ENCODE measurements at regions not wholly inside any gene's neighbourhood (a gene's known extent, or its start where the extent isn't known, plus 50 kb on each side); places are given as distances from the start of the nearest gene placed in this dataset.

GRCh38 chr3:44173263-44173662 is 68.4 kb upstream of the TOPAZ1 start:
- Mint-ChIP-seq H3K27ac (no peak overlapping the region), H3K27me3 (ENCODE audit: low read depth) (peaks cover 12% of the 10 kb centered on the region)
- no peaks in the 10 kb centered on the region for H3K9me3 ChIP-seq (ENCODE audit: control insufficient read depth, low read depth, low read length)

More at GRCh38 chr3:44173263-44173662, 68.4 kb upstream of the TOPAZ1 start:
- no peak overlapping the region for H4K8ac ChIP-seq (replicated peaks; ENCODE audit: insufficient read length, low read depth, low read length)
- no peak overlapping the region for H3K9ac ChIP-seq (ENCODE audit: extremely low read depth, insufficient read length, low read length)
- no peak overlapping the region for H2BK5ac ChIP-seq (ENCODE audit: insufficient read length, low read length)
- H3K79me2 ChIP-seq (ENCODE audit: insufficient read depth, low read length) = no peaks in the 10 kb centered on the region
- H4K91ac ChIP-seq (ENCODE audit: insufficient read length, low read depth, low read length) = no peak overlapping the region
- no peak for TF ChIP-seq CTCF (conservative IDR thresholded peaks at IDR 0.05)
- DNase-seq = no peak
- no peak overlapping the region for H2AFZ ChIP-seq (ENCODE audit: low read length)
- no CpG with 5 or more reads among the region's 15 CpGs for WGBS (ENCODE audit: extremely low coverage, insufficient read length, low lambda C conversion rate)
- H2BK12ac ChIP-seq (ENCODE audit: insufficient read length, low read depth, low read length) = no peak overlapping the region
- H2BK15ac ChIP-seq (ENCODE audit: low read depth, low read length) = no peak overlapping the region
- H3K4me2 ChIP-seq (ENCODE audit: insufficient read depth, insufficient read length, low read length) = no peak overlapping the region
- no peak overlapping the region for H3K18ac ChIP-seq (ENCODE audit: insufficient read length, low read depth, low read length)
- no peak overlapping the region for H2BK120ac ChIP-seq (ENCODE audit: low read depth, low read length, poor library complexity, severe bottlenecking)
- H3K4ac ChIP-seq (ENCODE audit: low read depth, low read length) = no peak overlapping the region
- H3K14ac ChIP-seq (ENCODE audit: insufficient read depth, low read length) = no peak overlapping the region
- no peaks in the 10 kb centered on the region for H3K79me1 ChIP-seq (ENCODE audit: insufficient read depth, low read depth, low read length, poor library complexity, severe bottlenecking)
- no peak overlapping the region for H2BK20ac ChIP-seq (ENCODE audit: low read depth, low read length, poor library complexity, severe bottlenecking)
- H3K23me2 ChIP-seq (ENCODE audit: insufficient read length, low read depth, low read length, poor library complexity, severe bottlenecking) = no peaks in the 10 kb centered on the region
- no peak overlapping the region for H4K5ac ChIP-seq (ENCODE audit: insufficient read length, low read depth, low read length)
- peaks cover 3 to 4% of the 10 kb centered on the region in 2 experiments; a peak in 2 of 5 replicates for H3K9me3 Mint-ChIP-seq
- no peaks in the 10 kb centered on the region for H3K27me3 ChIP-seq (ENCODE audit: insufficient read depth, low read length)
- no peaks in the 10 kb centered on the region for H3K4me1 ChIP-seq (ENCODE audit: insufficient read depth, low read length)
- H3T11ph ChIP-seq (ENCODE audit: low read length) = no peak overlapping the region
- no peak overlapping the region for H3K23ac ChIP-seq (ENCODE audit: insufficient read length, low read depth, low read length)
- H4K20me1 ChIP-seq (ENCODE audit: control insufficient read depth, insufficient read depth, insufficient read length) = no peaks in the 10 kb centered on the region
- H3K4me1 Mint-ChIP-seq = peaks cover 0 to 6% of the 10 kb centered on the region in 2 experiments; a peak in 2 of 4 replicates
- no peak overlapping the region for H3K4me3 Mint-ChIP-seq
- no peak overlapping the region for H3K27ac ChIP-seq (ENCODE audit: insufficient read length, low read depth, low read length)
- H2AK5ac ChIP-seq (ENCODE audit: insufficient read length, low read length) = no peak overlapping the region
- peaks cover 0 to 3% (median 0%) of the 10 kb centered on the region in 3 experiments; a peak in 1 of 7 replicates for H3K36me3 Mint-ChIP-seq (ENCODE audit: insufficient read depth in 1 of 3, low read depth in 3 of 3)
- no peak overlapping the region for H3K56ac ChIP-seq (ENCODE audit: insufficient read length, low read depth, low read length)

Measured in H9 (cell line).